GM18517 (cell line): ENCODE measurements at regions not wholly inside any gene's neighbourhood (a gene's known extent, or its start where the extent isn't known, plus 50 kb on each side); places are given as distances from the start of the nearest gene placed in this dataset.

Experiments
- ATAC-seq: cut with Tn5 transposase; IDR thresholded peaks from one replicate; pipeline ENCODE4 v1.9.1; 2021; ENCODE audit warnings: mild to moderate bottlenecking, moderate library complexity; ENCODE audit not compliant: unreplicated experiment

GRCh38 chr12:66848967-66849366, 170.1 kb upstream of the GRIP1 start:
- ATAC-seq: no peak

- ATAC-seq: no peak
Measured at GRCh38 chr12:66851134-66851533, 172.3 kb upstream of the GRIP1 start.

- no peak for ATAC-seq
Measured at GRCh38 chr12:66852091-66852490, 173.2 kb upstream of the GRIP1 start.

DNA sequence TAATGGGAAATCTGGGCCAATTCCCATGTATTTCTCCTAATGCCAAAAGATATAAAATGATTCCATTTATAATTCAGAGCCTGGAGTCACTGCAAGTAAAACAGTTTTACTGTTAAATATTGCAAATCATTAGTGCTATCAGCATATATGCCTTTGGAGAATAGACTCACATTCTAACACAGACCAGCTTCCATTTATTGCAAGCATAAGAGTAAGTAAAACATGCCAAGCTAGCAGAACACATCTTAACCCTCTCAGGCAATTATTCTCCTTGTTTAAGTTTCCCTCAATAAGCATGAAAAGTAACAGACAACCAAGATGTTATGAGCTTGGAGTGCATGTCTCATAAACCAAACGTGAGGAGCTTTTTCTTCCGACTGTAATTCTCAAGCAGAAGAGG, 173.9 kb upstream of the GRIP1 start:
- no peak for ATAC-seq

GRCh38 chr12:66859751-66860440, 181.0 kb upstream of the GRIP1 start:
- no peak for ATAC-seq

- no peak for ATAC-seq
Measured at GRCh38 chr12:66860752-66861750, 182.2 kb upstream of the GRIP1 start.

- ATAC-seq: no peak
Measured at GRCh38 chr12:66862356-66862985, 183.6 kb upstream of the GRIP1 start.

DNA sequence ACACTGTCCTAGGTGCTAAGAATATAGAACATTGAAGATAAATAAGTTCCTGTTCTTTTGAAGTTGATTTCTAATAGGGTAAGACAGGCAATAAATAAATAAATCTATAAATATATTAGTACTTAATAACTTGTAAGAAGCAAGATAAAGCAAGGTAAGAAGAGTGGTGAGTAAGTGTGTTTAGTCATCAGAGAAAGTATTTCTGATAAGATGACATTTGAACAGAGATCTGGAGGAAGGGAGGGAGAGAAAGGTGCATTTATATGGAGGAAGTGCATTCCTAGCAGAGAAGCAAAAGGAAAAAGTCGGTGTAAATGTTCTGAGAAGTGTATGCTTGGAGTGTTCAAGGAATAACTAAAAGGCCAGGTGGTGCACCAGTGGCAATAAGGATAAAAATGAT, 184.4 kb upstream of the GRIP1 start:
- no peak for ATAC-seq

GRCh38 chr12:66877925-66878324, 199.0 kb upstream of the GRIP1 start:
- no peak for ATAC-seq

DNA sequence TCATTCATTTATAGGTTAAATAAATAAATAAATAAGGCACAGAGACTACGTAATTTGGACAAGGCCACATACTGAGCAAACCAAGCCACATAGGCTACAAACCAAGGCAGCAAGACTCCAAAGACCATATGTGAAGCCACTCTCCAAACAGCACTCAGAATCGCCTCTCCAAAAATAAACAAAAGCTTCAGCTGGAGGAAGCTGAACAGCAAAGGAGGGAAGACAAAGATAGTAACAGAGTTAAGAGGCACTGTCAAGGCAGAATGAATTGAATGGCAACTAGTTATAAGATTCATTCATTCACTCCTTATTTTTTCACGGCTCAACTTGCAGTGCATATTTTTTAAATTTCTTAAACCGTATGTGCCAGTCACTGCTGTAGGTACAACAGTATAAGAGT, 200.5 kb upstream of the GRIP1 start:
- ATAC-seq: no peak

GRCh38 chr12:66881386-66881785, 202.5 kb upstream of the GRIP1 start:
- ATAC-seq: no peak

GRCh38 chr12:66884091-66884490, 205.2 kb upstream of the GRIP1 start:
- no peak for ATAC-seq

DNA sequence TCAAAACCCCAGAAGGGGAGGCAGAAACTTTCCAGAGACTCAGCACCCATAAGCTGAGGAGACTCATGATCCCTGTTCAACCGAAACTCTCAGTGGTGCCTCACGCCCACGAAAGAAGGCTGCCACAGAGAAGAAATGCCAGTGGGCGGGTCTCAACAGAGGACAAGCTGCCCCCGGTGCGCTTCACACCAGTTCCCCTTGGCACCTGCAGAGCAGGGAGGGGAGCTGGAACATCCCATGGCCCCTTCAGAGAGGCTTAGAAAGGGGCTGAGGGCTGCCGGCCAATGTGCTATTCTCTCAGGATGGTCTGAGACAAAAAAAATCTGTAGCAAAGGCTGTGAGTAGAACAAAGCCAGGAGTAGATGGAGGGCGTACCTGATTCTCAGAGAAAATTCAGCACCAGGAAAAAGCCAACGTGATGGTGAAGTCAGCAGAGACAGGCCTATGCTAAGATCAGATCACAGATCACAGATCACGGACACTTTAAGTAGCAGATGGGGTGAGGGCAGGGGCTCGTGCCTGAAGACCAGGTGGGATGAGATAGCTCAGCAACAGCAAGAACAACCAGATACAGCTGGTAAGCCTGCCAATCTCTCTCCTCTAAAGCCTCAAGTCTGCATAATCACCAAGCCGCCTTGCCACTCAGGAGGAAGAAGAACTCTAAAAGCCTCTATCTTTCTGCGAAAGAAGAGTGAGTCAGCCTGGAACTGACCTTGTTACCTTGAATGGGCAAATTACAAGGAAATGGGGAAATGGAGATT, 206.4 kb upstream of the GRIP1 start:
- ATAC-seq: no peak

DNA sequence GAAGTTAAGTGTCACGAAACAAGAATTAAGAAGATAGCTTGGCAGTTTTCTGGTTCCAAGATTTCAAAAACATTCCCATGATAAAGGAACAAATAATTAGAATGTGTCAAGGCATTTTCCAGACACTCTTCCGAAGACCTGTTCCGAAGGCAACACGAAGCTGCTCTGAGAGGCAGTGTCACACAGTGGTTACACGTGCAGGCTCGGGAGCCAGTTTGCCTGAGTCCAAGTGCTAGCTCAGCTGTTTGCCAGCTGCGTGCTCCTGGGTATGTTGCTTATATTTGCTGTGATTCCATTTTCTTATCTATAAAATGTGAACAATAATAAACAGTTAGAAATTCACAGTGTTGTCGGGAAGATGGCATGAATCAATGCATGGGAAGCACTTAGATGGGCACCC, 217.9 kb upstream of the GRIP1 start:
- no peak for ATAC-seq

GRCh38 chr12:66898700-66899469, 220.0 kb upstream of the GRIP1 start:
- ATAC-seq: no peak

DNA sequence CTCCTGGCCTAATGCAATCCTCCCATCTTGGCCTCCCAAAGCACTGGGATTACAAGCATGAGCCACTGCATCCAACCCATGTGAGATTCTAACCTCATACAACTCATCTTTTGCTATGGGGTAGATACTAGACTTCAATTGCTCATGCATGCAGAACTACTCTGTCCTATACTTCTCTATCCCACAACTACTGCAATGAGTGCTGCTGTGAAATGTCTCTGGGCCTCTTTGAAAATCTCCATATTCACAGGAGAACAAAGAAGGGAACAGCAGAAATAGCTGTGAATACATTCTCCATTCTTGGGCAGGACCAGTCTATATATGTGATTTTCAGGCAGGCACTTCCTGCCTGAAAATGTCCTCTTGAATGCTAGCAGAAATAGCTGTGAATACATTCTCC, 220.7 kb upstream of the GRIP1 start:
- no peak for ATAC-seq

- ATAC-seq: no peak
Measured at GRCh38 chr12:66900616-66901015, 221.7 kb upstream of the GRIP1 start.

GRCh38 chr12:66901138-66901932, 222.5 kb upstream of the GRIP1 start:
- peak; percentile 98 for ATAC-seq

DNA sequence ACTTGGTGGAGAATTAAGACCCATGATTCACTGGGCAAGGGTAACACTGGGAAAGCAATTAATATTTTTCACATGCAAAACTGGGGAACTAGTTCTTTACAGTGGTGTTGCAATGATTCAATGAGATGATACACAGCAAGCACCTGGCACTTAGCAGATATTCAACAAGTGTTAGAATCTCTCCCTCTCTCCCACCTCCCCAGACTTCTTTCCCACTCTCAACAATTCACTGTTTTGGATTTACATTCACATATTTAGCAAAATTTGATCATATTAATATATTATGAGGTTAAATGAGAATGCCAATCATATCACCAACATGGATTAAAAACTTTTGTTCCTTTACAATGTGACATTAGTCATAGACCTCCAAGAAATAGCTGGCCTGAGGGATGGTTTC, 223.1 kb upstream of the GRIP1 start:
- no peak for ATAC-seq
